M059J (cell line): ENCODE measurements at regions not wholly inside any gene's neighbourhood (a gene's known extent, or its start where the extent isn't known, plus 50 kb on each side); places are given as distances from the start of the nearest gene placed in this dataset.
A peak's percentile ranks its signal among the peaks of the same experiment; 100 is the strongest.
"Not testable (repeated sequence)": the region's sequence is repeated elsewhere in the genome, so short reads cannot be mapped to it uniquely, and the experiment has no call there.

Experiments
- DNase-seq: peaks from one replicate; pipeline ENCODE4 v3.0.0-alpha.2; 2012; ENCODE audit warnings: low read depth

DNA sequence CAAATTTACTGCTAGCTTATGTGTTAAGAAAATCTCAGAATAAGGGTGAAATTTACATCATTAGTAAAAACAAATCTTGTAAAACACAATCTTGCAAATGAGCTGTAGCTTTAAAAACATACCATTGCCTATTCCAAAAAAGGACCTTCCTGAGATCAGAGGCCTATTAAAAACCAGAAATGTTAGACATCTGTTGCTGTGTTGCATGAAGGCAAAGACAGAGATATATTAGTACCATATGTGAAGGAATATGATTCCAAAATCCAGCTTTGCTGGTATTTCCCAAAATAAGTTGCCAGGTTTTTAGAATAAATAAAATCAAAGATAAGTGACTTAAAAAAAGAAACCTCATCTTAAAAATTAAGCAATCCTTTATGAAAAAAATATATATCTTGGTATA, 504.1 kb upstream of the CDIN1 start:
- DNase-seq = no peak

DNA sequence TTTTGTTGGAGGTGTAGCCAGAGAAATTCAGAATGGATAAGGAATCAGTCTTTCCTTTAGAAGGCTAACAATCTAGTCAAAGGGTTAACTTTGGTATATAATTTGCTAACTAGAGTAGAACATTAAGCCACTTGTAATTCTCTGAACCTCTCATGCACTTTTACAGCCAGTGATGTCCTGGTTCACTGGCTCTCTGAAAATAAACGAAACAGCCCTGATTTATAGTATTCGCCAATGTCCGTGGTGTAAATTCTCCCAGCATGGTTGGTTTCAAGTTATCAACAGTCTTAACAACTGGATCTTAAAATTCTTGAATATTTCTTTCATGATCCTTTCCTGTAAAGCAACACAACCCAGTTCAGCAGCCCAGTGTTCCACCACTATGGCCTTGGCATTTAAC, 500.4 kb upstream of the CDIN1 start:
- no peak for DNase-seq

DNA sequence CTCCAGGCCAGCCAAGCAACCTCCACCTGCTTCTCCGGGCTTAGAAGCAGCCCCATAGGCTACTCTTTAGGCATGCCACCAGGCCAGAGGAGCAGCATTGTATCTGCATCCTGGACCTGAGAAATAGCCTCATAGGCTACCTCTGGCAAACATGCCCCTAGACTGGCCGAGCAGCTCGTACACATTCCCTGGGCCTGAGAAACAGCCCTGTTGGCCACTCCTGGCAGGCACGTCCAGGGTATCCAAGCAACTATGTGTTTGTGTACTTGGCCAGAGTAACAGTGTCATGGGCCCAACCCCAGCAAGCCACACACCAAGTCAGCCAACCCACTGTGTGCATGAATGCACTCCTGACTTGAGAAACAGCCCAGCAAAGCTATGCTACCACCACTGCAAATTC, 498.7 kb upstream of the CDIN1 start:
- DNase-seq = no peak

DNA sequence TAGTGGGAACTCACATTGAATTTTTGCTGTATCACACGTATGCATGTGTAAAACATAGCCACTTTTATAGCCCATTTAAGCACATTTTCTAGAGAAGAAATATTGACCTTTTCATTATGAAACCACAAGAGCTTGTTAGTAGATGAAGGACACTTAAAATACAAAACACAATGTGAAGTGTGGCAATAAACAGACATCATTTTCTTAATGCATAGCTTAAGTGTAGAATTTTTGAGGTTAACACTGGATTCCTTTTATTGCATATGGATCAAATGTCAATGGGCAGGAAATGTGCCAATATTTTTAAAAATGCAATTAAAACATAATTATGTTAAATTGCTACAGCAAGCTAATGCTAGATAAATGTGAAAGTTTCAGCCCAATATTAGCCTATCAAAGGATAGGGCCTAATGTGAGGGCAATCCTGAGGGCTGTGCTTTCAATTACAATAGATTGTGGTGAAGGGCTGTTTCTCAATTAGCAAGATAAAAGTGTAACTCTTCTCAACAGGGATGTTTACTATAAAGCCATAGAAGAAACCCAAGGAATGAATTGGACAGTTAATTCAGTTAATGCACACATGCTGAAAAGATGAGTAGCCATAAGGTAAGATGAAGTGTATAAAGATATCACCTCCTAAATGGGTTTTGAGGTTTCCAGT, 489.0 kb upstream of the CDIN1 start:
- no peak for DNase-seq

DNA sequence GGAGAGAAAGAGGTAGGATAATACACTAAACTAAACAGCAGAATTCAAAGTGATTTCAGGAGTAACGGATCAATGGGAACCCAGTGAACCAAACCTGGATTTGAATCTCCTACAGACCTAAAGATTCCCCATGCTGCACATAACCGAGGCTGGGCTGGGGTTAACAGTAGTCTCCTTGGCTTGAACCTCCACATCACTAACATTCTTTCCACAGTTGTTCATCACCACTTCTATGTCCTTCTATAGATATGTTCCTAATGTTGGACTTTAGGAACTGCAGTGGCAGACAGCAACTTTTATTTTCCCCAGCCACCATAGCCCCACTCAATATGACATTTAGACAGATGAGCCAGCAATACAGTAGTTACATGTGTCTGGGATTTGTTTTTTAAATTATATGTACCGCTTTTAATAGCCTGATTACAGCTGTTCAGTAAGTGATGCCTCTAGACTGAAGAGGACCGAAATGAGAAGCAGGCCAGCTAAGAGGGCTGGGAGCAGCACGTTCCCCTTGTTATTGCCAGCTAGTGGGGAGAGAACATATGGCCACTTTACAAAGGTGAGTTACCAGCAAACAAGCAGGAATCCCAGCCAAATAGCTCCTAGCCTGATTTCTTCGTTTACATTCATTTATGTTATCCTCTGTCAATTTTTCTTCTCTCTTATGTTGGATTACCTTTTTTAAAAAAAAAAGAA, 472.6 kb upstream of the CDIN1 start:
- no peak for DNase-seq

DNA sequence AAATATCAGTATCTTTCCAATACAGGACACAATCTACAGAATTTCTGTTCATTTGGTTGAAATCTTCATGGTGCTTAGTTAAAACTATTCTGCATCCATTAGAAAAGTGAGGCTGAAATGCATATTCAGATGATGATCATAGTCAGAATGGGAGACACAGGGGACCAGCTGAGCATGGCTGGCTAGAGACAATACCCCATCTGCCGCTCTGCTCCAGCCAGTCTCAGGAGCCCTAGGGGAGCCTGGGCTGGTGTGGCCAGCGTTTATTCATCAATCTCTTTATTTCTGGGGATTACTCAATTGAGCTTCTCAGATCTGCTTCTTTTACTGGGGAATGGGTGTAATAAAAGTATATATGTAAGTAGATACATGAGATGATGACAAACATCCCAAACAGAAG, 470.9 kb upstream of the CDIN1 start:
- DNase-seq = no peak

DNA sequence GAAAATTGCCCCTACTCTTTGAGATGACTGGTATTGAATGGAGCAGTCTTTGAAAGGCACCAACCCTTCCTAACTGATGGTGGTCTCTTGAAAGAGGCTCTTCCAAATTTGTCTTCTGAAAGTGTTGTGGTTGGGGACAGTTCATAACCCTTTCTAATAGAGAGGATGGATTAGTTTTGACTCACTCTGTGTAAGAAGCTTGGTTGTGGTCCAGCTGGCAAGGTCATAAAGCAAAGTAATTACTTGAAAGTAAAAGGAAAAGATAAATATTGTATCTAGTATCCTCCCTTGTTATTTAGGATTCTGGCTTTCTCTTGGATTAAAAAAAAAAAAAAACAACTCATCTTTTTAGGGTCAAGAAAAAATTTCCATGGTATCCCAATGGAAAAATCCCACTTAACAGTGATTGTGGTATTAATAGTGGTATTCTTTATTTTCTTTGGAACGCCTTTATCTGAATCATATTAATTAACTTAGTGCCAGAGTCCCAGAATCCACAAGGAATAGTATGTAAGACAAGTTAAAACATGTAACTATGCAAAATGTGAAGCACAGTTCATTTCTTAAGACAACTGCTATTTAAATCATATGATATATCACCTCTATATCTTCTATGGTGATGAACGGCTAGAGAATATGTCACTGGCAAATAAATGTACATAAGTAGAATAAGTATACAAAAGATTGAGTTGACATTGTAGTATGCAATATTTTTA, 469.3 kb upstream of the CDIN1 start:
- peak; percentile 44 for DNase-seq

DNA sequence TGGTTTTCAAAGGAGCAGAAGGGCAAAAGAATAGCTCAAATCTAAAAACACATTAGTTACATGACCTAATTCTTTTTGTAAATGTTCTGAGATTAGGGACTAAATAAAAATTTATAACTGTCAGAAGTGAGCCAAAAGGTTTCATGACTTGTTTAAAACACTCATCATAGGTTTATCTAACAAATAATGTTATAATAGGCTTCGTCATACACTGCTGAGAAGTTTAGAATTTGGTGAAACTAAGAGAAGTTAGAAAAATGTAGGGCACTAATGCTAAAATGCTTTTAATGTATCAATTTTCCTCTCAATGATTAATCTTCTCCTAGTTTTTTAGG, 468.8 kb upstream of the CDIN1 start:
- no peak for DNase-seq

DNA sequence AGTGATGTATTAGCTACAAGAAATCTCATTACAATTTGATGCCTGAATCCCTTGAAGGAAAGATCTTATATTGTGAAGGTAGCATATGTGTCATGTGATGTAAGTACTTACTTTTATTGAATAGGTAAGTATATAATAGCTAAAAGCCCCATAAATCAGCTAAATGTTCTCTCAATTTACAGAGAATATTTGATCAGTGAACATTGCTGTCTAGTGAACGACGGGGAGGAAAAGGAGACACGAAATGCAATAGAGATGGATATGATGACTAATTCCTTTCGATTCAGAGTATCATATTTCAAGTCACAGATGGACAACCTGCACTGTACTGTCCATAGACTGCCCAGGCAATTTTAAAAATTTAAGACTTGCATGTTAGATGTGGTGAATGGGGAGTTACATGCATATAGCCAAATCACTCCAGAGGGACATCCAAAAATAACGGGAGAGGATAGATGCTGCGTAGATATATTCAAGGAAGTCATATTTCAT, 462.1 kb upstream of the CDIN1 start:
- DNase-seq = peak; percentile 2

DNA sequence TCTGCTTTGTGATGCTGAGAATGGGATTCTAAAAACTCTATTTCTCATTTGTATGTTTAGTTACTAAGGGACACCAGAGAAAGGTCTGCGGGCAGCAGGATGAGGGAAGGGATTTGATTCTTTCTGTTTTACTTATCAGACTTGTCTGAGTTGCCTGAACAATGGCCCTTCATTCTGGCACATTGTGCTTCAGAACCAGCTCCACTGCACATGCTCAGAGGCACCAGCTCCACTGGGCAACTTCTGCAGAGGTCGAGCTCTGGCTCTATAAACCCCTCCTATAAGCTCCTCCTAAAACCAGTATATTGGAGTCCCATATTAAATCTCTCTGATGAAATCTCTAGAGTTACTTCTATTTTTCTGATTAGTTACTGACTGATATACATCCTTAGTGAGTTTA, 453.2 kb upstream of the CDIN1 start:
- DNase-seq = no peak

DNA sequence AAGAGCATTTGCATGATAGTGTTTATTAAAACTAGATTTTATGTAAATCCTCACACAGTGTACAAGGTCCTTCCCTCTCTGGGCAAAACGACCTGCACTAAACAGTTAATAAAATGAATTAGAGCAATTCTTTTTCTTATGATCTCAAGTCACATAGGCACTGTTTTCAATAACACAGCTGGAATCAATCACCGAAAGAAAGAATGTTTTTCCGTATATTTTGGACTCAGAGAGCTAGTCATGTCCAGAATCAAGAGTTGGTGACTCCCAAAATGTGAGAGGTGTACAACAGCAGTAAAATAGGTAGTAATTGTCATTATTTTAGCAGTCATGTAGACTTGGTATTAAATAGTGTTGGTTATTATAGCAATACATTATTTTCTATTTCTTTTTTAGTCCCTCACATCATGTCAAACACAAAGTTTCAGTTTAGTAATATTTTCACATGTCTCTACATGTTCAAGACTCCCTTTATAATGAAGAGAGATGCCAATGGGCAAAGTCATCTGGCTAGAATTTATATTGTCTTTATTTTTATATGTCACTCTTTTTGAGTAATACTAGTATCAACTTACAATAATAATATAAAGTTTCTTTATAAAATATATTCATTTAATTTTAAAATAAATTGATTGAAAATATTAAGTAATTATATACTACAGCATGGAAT, 448.6 kb upstream of the CDIN1 start:
- DNase-seq = no peak

DNA sequence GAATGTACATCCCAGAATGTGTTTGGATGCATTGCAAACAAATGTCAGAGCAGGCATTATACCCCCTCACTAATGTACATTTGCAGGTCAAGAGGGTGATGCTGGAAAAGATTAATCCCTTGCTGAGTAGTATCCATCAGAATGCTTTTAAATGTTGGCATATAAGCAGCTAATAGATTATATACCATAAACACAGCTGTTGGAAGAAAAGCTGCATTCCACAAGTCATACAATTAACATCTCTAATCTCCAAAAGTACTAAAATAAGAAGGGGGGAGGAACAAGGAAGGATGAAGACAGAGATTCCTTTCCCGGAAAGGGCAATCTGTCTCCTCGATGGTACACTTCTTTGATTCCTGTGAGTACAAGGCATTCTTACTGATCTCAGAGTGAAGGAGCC, 445.7 kb upstream of the CDIN1 start:
- DNase-seq = no peak

DNA sequence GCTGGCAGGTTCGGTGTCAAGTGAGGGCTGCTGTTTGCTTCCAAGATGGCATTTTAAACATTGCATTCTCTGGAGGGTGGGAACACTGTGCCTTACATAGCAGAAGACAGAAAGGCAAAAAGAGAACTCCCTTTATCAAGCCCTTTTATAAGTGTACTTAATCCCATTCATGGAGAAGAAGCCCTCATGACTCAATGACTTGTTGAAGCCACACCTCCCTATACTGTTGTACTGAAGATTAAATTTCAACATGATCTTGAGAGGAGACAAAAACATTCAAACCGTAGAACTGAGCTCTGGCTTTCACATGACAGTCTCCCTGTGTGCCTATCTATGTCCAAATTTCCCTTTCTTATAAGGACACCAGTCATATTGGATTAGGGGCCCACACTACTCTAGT, 443.4 kb upstream of the CDIN1 start:
- no peak for DNase-seq

DNA sequence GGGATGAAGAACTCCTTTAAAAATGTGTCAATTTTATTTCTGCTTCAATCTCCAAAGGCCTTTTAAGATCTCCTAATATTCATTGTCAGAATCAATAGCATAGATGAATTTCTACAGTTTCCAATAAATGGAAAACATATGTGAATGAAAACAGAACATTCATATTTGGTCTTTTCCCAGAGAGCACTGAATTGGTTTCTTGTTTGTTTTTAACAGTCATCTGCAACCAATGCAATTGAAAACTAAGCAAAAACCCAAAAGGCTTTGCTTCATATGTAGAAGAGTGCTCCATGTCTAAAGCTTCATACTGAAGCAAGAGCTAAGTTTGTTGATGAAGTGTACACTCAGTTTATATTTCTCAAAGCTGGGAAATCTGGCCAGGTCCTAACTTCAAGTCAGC, 426.5 kb upstream of the CDIN1 start:
- no peak for DNase-seq

DNA sequence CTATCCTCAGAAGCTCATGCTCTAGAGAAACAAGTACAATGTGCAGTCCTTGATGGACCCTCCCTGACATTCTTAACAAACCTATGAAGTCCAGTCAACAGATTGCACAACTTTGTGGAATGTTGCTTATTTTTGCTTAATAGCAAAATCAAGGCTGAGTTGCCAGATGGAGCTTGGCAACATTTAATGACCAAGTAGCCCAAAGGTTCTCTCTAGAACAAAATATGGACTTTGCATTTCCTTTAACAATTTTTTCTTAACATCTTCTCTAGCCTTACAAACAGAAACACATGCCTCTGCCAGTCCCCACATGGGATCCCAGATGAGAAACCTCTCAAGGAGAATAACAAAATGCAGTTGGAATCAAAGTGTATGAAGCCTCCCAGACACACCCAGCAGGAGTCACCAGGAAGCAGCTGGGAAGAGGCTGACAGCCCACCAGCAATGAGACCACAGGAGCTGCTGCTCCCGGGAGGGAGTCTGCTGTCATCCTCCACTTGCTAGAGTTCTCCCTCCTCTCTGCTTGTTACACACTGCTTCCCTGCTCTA, 422.5 kb upstream of the CDIN1 start:
- DNase-seq = peak; percentile 4

DNA sequence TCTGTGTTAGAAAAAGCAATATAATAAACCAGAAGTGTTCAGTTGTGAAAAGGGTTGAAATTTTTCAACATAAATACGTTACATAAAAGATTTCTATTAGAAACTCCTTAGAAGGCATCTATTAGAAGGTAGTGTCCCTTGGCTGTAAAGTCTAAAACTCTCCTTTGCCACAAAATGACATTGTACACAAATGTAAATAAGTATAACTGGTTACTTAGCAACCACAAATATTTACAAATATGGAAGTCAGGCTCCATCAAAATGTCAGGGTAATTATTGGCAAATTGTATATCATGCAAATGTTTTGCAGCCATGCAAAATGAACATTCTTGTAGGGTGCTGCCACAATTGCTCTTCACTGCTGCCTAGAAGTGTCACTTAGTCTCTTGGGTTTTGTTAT, 419.1 kb upstream of the CDIN1 start:
- DNase-seq = no peak

DNA sequence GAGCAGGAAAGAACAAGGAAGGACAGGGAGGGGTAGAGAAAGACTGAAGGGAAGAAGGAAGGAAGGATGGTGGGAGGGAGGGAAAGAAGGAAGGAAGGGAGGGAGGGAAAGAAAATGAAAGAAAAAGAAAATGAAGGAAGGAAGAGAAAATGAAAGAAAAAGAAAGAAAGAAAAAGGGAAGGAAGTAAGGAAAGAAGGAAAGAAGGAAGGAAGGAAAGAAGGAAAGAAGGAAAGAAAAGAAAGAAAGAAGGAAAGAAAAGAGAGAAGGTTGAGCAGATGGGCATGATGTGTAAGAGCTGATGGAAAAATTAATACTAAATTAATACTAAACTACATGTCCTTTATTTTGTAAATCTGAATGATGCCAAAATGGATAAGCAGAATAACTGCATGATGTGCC, 418.3 kb upstream of the CDIN1 start:
- no peak for DNase-seq

DNA sequence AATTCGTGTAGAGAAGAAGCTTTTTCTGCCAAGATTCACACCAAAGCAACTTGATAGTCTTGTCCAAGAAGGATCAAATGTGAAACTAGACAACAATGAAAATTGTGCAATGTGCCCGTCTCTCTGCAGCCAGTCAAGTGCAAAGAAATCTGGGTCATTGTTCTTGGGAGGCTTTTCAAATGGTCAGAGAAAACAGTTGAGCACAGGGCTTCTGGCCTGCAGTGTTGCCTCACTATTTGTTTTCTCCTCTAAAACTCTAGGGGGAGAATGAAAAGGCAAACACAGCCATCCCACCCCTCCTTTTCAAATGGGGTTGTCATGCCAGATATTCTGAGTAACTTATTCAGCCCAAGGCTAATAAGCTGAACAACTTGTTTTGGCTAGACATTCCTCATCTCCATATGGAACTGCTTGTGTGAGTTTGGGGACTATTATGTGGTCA, 417.6 kb upstream of the CDIN1 start:
- peak; percentile 48 for DNase-seq

DNA sequence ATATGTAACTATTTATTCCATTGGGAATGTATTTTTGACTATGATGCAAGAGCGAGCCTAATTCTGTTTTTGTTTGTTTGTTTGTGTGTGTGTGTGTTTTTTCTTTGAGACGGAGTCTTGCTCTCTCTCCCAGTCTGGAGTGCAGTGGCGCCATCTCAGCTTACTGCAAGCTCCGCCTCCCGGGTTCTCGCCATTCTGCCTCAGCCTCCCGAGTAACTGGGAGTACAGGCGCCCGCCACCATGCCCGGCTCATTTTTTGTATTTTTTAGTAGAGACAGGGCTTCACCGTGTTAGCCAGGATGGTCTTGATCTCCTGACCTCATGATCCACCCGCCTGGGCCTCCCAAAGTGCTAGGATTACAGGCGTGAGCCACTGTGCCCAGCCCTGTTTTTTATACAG, 415.4 kb upstream of the CDIN1 start:
- not testable (repeated sequence) for DNase-seq

DNA sequence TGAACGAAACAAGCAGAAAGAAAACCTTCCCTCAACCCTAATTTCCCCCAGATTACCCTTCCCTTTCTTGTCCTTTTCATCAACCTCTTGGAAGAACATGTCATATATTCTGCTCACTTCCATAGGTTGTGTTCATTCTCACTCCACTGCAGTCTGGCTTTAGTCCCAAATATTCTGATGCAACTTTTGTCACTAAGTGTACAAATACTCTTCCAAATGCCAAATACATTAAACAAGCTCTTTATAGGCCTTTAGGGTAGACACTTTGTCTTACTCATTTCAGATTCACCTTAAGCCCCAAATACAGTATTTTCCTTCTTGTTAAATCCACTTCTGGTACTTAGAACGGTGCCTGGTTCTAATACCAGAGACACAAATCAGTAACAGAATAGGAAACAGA, 406.5 kb upstream of the CDIN1 start:
- DNase-seq = no peak

DNA sequence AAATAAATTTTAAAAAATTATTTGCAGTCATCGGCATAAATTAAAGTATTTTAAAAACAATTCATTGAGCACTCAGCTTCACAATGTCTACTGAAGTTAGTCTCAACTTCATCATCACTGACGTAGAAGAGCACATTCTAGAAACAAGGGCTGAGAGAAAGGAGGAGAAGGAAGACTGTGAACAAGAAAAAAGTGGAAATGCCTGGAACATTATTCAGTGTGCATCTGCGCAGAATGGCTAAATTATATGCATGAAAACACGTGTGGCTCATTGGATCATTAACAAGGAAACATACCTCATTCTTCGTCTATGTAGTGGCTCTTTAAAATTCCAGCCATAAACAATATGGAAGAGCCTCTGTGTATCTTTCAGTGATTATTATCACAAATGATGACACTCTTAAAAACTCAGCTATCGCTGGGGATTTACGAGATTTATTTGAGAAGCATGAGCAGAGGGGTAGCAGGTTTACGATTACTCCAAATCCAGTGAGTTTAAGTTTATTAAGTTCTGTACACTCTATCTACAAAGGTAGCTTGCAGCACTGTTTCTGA, 404.2 kb upstream of the CDIN1 start:
- DNase-seq = no peak

DNA sequence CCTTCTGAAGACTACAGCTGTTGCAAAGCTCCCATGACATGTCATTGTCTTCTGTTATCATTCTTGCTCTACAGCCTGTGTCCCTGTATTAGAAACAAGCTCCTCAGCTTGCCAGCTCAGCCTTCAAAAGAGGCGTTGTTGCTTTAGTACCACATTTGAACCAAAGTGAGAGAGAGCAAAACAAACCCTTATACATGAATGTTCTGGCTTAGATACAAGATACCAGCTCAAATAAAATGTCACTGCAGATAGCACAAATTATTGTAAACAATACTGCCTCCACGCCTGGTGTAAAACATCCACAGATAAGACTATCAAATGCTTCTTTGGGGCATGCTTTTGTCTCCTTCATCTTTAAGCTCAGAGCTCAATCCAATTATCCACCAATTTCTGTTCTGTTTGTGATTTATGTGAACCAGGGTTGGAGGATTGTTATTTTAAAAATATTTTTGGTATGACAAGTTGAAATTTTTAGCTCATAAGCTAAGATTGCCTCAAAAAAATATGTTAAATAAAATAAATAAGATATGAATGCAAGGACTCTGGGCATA, 403.6 kb upstream of the CDIN1 start:
- DNase-seq = no peak
